GM18520 (cell line): ENCODE measurements at regions not wholly inside any gene's neighbourhood (a gene's known extent, or its start where the extent isn't known, plus 50 kb on each side); places are given as distances from the start of the nearest gene placed in this dataset.
A peak's percentile ranks its signal among the peaks of the same experiment; 100 is the strongest.
"Not testable (repeated sequence)": the region's sequence is repeated elsewhere in the genome, so short reads cannot be mapped to it uniquely, and the experiment has no call there.

Source experiments
- ATAC-seq: cut with Tn5 transposase; IDR thresholded peaks from one replicate; pipeline ENCODE4 v1.9.1; 2021; ENCODE audit not compliant: unreplicated experiment

DNA sequence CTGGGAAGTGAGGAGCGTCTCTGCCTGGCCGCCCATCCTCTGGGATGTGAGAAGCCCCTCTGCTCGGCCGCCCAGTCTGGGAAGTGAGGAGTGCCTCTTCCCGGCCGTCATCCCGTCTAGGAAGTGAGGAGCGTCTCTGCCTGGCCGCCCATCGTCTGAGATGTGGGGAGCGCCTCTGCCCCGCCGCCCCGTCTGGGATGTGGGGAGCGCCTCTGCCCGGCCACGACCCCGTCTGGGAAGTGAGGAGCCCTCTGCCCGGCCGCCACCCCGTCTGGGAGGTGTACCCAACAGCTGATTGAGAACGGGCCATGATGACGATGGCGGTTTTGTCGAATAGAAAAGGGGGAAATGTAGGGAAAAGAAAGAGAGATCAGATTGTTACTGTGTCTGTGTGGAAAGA, 173.9 kb upstream of the PRSS1 start:
- ATAC-seq: not testable (repeated sequence)

DNA sequence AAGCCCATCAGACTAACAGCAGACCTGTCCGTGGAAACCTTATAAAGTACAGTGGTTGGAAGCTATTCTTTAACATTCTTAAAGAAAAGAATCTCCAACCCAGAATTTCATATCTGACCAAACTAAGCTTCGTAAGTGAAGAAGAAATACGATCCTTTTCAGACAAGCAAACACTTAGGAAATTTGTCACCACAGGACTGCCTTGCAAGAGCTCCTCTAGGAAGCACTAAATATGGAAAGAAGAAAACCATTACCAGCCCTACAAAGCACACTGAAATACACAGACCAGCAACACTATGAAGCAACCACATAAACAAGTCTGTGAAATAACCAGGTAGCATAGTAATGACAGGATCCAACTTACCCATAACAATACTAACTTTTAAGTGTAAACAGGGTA, 177.7 kb upstream of the PRSS1 start:
- ATAC-seq: no peak

DNA sequence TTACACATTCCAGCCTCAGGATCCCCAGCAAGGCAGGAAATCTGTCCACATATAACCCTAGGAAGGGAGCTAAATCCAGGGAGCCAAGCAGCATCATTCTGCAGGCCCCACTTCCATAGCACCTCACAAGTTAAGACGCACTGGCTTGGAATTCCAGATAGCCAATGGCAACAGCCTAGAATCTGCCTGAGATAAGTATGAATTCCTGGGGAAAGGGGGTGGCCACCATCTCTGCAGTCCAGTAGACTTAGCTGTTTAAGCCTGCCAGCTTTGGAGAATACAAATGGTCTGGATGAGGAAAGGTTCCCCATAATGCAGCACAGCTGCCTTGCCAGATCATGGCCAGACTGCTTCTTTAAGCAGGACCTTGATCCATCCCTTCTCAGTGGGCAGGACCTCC, 179.4 kb upstream of the PRSS1 start:
- no peak for ATAC-seq

DNA sequence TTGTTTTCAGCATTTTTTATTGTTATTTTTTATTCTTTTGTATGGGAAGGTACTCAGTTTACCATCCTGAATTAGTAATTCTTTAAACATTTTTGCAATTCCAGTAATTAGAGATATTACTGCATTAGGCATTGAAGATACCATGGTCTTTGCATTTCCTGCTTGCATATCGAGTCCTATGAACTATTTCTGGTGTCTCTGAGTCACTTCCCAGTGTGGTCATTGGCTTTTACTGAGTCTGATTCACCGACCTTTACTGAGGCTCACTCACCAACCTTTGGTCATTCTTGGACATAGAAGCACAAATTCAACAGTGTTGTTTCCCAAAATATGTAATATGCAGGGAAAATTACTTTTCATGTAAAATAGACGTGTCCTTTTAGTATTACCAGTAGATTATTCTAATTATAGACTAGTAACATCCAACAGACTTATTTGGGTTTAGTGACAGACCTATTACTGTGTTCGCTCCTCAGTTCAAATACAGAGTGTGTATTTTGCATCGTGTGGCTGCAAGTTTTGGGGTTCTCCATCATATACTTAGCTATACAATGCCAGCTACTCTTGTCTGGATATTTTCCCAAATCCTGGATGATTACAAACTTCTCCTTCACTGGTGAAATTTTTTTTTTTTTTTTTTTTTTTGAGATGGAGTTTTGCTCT, 180.7 kb upstream of the PRSS1 start:
- ATAC-seq: no peak

DNA sequence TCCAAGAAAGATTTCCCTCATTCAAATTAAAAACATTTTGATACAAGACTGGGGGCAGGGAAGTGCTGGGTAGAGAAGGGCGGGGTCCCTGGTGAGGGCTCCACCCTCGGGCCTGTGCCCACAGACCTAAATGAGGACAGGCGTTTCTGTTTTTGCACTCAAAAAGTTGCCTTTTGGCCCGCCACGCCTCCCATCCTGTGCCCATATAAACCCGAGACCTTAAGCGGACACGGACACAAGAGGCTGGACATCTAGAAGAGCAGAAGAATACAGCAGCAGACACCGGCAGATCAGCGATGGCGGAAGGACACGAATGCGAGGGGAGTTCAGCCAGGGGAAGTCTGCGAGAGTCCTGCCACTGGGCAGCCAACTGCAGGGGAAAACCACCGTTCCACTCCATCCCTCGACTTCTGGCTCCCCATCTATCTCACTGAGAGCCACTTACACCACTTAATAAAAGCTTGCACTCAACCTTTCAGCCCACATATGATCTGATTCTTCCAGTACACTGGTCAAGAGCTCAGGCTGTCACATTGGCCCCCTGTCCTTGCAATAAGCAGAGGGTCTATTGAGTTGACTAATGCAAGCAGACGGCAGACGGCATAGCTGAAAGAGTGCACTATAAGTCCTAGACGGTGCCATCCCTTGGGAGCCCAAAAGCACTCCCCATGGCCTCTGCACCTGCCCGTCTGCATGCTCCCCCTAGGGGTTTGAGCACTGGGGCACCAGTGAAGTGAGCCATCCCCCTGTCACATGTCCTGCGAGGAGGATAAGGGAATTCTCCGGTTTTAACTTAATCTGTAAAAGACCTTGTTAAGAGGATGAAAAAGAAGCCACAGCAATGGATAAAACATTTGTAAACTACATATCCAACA, 181.8 kb upstream of the PRSS1 start:
- no peak for ATAC-seq

DNA sequence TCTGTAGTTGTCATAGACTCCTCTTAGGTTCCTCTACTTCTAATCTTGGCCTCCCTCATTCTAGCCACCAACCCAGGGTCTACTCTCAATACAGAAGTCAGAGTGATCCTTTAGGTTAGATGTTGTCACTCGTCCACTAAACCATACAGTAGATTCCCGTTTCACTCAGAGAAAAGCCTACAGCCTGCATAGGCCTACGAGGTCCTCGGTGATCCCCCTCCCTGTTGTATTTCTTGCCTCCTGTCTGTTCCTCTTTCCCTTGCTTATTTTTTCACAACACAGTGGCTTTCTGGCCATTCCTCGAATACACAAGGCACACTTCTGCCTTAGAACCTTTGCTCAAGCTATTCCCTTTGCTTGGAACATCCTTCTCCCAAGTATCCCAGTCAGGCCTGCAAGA, 183.0 kb upstream of the PRSS1 start:
- ATAC-seq: no peak

DNA sequence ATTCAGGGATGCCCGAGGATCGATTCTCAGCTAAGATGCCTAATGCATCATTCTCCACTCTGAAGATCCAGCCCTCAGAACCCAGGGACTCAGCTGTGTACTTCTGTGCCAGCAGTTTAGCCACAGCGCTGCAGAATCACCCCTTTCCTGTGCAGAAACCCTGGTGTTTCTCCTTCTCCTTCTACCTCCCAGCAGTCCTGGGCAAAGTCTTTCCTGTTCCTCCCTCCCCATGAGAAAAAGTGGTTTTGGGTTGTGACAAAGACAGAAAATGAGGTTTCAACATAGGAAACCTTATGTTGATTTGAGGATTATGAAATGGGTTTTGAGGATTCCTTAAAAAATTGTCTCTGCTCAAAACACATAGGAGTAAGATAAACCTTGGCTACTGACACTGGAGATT, 185.1 kb upstream of the PRSS1 start:
- not testable (repeated sequence) for ATAC-seq

DNA sequence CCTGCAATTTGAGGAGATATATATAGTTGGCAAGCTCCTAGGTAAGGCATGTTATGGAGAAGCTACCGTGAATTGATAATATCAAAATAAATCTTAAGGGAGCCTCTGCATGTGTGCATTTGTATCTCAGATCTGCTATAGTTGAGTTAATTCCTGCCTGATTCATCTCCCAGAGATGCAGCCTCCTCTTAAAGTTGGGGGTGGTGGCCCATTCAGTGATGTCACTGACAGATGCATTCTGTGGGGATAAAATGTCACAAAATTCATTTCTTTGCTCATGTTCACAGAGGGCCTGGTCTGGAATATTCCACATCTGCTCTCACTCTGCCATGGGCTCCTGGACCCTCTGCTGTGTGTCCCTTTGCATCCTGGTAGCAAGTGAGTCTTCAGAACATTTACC, 185.8 kb upstream of the PRSS1 start:
- ATAC-seq: no peak

DNA sequence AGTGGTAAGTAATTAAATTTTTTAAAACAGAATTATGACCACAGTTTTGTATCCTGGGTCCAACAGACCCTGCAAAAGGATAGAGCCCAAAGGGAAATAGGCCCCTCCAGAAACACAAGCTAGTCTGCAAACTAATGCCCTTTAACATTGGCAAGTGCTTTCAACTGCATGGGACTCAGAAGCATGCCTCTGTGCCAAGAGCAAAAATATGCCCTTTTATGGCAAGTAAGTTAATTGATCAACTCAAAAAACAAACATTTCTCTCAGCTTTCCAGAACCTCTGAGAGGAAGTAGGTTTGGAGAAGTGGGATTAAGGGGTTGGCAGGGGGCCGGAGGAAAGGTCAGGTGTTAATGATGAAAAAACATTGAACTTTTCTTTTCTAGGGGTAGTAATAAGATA, 186.6 kb upstream of the PRSS1 start:
- ATAC-seq: no peak

DNA sequence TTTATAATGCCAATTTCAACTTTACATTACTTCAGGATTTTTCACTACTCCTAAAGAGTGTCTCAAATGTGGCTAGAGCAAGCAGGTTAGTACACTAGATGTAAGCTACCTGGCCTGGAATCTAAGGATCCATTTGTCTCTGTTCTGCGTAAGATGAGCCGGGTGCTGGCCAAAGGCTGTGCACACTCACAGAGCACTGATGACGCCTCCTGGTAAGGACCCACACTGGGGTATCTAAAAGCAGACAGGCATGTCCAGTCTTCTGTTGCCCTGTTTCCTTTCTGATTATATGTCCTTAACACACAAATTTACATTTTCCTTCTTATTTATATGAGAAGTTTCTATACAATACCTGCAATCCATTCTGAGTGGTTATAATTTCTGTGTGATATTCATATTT, 187.9 kb upstream of the PRSS1 start:
- not testable (repeated sequence) for ATAC-seq

DNA sequence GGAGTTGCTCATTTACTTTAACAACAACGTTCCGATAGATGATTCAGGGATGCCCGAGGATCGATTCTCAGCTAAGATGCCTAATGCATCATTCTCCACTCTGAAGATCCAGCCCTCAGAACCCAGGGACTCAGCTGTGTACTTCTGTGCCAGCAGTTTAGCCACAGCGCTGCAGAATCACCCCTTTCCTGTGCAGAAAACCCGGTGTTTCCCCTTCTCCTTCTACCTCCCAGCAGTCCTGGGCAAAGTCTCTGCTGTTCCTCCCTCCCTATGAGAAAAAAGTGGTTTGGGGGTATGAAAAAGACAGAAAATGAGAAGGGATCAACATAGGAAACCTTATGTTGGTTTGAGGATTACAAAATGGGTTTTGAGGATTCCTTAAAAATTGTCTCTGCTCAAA, 188.5 kb upstream of the PRSS1 start:
- ATAC-seq: not testable (repeated sequence)

DNA sequence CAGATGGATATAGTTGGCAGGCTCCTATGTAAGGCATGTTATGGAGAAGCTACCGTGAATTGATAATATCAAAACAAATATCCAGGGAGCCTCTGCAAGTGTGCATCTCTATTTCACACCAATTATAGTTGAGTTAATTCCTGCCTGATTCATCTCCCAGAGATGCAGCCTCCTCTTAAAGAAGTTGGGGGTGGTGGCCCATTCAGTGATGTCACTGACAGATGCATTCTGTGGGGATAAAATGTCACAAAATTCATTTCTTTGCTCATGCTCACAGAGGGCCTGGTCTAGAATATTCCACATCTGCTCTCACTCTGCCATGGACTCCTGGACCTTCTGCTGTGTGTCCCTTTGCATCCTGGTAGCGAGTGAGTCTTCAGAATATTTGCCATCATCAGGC, 189.1 kb upstream of the PRSS1 start:
- ATAC-seq: no peak

DNA sequence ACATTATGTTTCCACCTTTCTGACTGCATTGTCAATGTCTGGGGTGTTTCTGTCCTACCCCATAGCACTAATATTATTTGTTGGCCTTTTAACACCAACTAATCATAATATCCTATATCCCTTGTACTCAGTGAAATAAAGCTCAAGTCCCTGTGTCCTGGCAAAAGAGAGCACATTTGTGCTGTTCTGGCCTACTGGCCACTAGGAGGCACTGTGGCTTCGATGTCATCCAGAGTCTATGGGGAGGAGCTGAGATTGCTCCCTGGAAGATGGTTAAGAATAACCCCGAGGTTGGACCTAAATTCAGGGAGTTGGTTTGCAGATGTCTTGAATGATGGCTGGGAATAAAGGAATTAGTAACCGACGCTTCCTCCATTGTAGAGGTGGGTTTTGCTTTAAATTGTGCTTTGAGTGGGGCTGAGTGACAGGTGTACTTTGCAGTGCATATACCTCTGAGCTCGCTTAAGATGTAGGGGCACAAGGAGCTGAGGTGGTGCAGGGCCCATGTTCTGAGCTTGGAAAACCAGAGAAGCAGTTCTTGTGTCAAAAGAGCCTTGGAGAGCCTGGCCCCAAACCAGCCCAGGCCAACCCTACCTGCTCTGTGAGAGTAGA, 191.2 kb upstream of the PRSS1 start:
- peak; percentile 62 for ATAC-seq

DNA sequence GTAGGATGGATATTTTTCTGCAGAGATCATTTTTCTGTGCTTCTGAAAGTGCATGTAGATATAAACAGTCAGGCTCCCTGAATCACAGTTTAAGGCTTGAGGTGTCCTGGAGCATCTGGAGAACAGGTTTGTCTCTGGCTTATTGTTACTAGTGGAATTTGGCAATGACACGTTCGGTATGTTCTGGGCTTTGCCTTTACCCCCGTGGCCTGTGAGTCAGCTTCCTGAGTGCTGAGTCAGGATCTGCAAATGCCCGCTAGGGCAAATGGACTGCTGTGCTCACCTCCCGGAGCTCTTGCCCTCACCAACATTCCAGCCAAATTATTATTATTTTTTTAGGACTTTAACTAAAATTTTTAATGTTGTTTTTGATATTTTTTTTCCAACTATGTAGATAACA, 192.5 kb upstream of the PRSS1 start:
- ATAC-seq: no peak

DNA sequence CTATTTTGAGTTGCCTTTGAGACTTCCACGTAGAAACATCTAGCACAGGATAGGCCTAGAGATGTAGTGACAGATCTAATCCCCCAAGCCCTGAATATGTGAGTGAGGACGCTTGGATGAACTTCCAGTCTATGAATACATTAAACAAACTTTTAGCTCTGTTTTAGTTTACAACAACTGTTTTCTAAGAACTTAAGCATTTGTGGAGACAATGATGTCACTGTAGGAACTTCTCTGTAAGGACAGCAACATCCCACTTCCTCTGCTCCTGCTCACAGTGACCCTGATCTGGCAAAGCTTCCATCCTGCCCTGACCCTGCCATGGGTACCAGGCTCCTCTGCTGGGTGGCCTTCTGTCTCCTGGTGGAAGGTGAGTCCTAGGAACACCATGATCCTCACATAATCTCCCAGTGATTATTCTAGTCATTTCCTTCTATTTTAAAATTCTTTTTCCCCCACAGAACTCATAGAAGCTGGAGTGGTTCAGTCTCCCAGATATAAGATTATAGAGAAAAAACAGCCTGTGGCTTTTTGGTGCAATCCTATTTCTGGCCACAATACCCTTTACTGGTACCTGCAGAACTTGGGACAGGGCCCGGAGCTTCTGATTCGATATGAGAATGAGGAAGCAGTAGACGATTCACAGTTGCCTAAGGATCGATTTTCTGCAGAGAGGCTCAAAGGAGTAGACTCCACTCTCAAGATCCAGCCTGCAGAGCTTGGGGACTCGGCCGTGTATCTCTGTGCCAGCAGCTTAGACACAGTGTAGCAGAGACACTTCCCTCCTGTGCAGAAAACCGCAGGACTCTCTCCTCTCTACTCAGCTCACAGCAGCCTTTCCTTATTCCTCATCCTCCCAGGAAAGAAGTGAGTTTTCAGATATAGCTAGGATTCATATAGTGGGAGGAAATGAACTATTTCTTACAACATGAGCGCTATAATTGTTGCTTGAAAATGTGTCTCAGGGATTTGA, 194.4 kb upstream of the PRSS1 start:
- ATAC-seq: no peak

DNA sequence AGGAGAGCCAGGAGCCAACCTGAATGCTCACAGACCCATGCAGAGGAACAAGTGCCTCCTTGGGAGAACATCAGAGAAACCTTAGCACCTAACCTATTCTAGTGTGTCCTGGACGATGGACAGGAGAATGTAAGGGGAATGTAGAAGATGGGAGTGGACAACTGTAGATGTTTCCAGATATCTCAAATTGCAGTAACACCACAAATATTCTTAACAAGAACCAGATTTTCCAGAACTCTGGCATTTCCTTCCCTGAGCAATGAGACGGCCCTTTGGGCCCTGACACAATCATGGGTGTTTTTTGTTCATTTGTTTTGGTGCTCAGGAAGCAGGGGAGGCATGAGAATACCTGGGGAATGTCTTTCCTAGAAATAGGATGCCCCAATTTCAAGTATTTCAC, 196.1 kb upstream of the PRSS1 start:
- ATAC-seq: no peak

DNA sequence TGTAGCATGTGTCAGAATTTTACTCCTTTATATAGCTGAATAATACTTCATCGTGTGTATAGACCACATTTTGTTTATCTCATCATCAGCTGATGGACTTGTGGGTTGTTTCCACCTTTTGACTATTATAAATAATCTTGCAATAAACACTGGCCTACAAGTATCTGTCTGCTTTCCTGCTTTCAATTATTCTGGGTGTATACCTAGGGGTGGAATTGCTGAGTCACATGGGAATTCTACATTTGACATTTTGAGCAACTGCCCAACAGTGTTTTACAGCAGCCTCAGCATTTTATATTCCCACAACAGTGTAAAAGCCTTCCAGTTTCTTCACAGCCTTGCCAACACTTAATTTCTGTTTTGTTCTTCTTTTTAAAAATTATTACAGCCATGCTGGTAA, 200.3 kb upstream of the PRSS1 start:
- no peak for ATAC-seq

DNA sequence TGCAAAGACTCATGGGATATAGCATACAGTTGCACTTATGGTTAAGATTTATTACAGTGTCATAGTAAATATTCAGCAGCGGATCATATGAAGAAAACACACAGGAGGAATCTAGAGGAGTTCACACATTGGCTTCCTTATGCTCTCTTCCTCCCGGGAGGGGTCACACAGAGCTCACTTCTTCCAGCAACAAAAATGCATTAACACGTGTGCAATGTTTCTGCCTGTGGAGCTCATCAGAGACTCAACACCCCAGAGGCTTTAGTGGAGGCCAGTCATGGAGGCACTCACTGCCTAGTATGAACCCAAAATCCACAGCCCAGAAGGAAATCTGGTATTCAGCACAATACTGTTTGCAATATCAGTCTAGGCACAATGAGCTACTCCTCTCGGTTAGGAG, 202.8 kb upstream of the PRSS1 start:
- no peak for ATAC-seq

DNA sequence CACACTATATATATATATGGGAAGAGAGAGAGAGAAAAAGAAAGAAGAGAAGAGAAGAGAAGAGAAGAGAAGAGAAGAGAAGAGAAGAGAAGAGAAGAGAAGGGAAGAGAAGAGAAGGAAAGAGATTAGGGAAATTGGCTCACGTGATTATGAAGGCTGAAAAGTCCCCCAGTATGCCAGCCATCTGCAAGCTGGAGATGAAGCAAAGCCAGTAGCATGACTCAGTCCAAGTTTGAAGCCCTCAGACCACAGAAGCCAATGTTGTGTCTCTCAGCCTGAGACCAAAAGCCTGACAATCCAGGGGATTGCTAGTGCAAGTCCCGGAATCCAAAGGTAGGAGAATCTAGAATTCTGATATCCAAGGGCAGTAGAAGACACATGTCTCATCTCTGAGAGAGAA, 206.3 kb upstream of the PRSS1 start:
- no peak for ATAC-seq

DNA sequence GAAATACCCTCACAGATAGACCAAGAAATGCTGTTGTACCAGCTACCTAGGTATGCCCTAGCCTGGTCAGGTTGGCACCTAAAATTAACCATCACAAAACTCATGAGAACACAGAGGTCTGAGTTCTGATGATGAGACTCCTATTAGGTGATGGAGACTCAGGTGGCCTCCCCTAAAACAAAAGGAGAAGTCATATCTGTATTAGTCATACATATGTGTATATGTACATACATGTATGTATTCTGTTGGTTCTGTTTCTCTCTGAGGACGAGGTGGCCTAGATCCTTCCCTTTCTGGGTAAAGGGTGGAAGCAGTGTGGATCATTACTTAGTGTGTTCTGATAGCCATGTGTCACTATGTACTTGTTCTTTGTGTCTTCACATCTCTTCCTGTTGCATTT, 207.2 kb upstream of the PRSS1 start:
- ATAC-seq: no peak

DNA sequence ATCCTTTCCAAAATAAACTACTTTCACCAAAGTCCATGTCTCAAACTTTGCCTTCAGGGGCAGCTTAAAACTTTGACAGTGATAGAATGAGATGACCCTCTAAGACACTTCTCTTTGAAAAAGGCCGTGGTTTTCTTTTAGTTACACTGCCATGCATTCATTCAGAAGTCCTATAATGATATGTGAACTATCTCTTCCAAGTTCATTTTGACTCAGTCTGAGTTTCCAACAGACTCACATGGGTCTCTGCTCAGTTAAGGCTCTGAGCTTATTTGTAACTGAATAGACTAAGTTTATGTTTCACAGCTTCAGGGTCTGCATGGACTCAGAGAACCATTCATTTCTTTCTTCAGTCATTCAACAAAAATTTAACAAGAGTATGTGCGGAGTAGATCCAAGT, 208.9 kb upstream of the PRSS1 start:
- no peak for ATAC-seq
